ENCODE measurements at regions not wholly inside any gene's neighbourhood (a gene's known extent, or its start where the extent isn't known, plus 50 kb on each side); places are given as distances from the start of the nearest gene placed in this dataset.

GRCh38 chr10:110398419-110399105, 93.8 kb upstream of the SMNDC1 start:
- DNase-seq (ENCODE audit: low read depth) = no peak

- no peak for DNase-seq (ENCODE audit: low read depth)
Measured at GRCh38 chr10:110399106-110399964, 94.6 kb upstream of the SMNDC1 start.

GRCh38 chr10:110399965-110400933, 95.5 kb upstream of the SMNDC1 start:
- DNase-seq (ENCODE audit: low read depth) = no peak

GRCh38 chr10:110401401-110402076, 96.2 kb upstream of the DUSP5 start:
- DNase-seq (ENCODE audit: low read depth) = no peak

GRCh38 chr10:110402077-110402416, 95.7 kb upstream of the DUSP5 start:
- no peak for DNase-seq (ENCODE audit: low read depth)

DNA sequence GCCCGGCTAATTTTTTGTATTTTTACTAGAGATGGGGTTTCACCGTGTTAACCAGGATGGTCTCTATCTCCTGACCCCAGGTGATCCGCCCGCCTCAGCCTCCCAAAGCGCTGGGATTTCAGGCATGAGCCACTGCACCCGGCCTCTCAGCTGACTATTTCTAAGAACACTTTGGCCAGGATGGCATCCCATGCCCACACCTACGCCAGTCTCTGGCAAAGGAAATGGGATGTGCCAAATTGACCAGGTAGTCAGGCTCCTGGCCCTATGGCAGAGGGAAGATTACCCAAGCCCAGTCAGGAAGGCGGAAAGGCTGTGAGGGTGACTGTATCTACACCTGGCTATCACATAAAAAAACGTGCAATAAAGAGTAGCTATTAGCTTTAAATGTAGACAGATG, 94.1 kb upstream of the DUSP5 start:
- no peak for DNase-seq (ENCODE audit: low read depth)

- DNase-seq (ENCODE audit: low read depth) = no peak
Measured at GRCh38 chr10:110404413-110404812, 93.3 kb upstream of the DUSP5 start.

GRCh38 chr10:110404825-110405224, 92.9 kb upstream of the DUSP5 start:
- no peak for DNase-seq (ENCODE audit: low read depth)

- DNase-seq (ENCODE audit: low read depth) = no peak
Measured at GRCh38 chr10:110405380-110405779, 92.3 kb upstream of the DUSP5 start.

- DNase-seq (ENCODE audit: low read depth) = no peak
Measured at GRCh38 chr10:110407301-110408170, 90.2 kb upstream of the DUSP5 start.

- no peak for DNase-seq (ENCODE audit: low read depth)
Measured at GRCh38 chr10:110408203-110408871, 89.4 kb upstream of the DUSP5 start.

DNA sequence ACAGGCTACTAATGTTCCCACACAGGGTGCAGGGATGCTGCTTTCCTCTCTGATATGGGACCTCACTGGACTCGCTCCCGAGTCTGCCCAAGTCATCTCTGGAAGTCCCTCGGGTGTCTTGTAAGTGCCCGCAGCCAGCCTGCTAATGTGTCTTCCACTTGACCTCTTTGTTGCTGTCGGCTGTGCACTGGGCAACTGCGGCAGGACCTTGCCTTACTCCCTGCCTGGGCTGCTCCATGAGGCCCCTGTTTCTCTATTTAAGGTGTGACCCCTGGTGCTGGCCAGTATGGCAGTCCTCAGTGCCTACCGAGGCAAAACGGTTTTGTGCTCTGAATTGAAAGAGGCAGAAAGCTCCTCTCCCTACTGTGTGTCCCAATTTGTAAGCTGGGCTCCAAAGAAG, 88.8 kb upstream of the DUSP5 start:
- no peak for DNase-seq (ENCODE audit: low read depth)

DNA sequence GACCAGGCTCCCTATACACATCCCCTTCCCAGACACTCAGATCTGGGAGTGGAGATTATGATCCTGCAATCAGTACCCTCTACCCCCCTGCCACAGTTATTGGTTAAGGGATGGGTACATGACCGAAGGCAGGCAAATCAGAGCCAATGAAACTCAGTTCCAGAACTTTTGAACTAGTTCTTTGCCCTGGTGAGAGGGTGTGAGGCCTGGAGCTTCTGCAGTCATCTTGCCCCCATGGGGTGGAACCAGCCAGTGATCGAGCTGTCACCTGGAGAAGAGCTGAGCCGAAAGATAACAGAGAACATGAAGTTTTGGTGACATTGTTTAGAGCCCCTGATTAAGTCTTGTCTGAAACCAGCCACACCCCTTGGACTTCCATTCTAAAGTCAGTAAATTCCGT, 88.2 kb upstream of the DUSP5 start:
- DNase-seq (ENCODE audit: low read depth) = no peak

DNA sequence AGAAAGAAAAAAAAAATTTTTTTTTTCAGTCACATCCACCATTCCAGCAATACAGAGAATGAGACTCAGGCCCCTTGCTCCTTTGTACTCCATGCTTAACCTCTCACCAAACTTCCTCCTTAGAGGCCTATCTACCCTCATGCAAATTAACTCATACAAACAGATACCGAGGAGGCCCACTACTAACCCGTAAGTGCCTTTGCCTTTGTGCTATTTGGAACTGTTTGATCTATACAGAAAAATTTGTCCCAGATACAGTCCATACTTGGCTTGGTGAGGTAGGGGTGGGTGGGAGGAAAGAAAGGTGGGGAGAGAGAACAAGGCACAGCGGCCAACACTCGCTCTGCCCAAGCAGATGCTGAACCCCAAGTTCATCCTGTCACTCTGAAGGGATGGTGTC, 87.8 kb upstream of the DUSP5 start:
- DNase-seq (ENCODE audit: low read depth) = no peak

DNA sequence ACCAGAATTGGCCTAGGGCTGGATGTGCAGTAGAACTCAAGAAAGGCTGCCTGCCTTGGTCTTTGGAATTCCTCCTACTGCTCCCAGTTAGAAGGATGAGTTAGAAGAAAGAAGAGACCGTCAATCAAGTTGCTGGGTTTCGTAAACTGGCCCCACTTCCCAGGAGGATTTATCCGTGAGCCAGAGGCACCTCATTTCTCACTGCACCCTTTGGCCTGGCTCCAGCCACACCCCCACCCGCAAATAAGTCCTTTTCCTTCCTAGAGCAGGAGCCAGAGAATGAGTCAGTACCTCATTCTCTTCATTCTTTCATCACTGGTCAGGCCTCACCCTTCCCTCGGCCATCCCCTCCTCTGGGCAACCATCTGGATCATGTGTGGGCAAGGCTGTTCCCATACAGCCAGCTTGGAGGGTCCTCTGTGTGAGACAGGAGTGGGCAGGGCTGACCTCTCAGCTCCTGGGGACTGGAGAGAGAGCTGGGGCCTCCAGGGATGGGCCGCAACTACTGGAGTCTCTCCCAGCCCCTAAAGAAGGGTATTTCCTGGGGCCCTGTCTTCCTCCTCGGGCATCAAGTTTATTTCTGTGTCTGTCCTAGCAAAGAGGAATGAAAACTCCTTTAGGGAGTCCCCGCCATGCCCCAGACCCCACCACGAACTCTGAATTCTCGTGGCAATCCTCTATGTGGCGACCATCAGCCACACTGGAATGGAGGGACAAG, 87.2 kb upstream of the DUSP5 start:
- no peak for DNase-seq (ENCODE audit: low read depth)

DNA sequence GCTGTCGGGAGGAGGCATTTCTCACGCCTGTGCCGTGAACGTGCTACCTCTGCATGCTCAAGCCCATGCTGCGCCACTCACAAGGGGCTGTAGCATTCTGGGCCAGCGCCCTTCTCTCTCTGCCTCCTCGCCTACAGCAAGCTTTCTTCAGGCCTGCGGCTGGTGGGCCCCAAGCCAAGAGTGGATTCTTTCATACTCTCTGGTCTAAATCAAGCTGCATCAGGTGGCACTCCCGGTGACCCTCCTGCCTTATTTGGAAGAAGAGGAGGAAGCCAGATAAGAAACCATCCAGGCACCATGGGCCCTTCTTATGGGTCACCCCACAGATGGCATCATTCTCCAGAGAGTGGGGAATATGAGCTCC, 86.7 kb upstream of the DUSP5 start:
- no peak for DNase-seq (ENCODE audit: low read depth)

- no peak for DNase-seq (ENCODE audit: low read depth)
Measured at GRCh38 chr10:110413049-110413783, 84.5 kb upstream of the DUSP5 start.

DNA sequence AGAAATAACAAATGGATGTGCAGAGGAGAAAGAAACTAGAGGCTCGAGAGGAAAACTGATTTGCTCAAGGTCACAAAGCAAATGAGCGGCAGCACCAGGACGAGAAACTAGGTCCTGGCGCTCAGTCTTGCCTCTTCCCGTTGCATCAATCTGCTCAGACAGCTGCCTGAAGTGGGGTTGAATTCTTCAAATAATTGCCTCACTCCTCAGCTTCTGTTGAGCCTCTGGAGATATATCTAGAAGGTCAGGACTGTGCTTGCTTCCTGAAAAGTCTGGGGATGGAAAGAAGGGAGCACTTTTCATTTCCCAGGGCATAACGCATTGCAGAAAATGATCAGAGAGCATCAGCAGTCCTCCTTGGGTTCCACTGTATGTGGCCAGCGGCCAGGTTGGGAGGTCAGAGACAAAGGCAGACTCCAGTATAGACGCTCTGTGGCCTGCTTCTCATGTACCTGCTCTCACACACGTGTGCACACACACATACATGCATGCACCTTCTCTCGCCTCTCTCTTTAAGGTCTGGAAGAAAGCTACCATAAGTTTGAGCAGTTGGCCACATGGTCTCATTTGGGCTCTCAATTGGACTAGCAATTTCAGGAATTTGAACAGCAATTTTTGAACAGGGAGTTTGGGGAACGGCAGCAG, 83.7 kb upstream of the DUSP5 start:
- DNase-seq (ENCODE audit: low read depth) = no peak

Measured in stimulated activated CD8-positive, alpha-beta memory T cell treated with anti-CD3 and anti-CD28 coated beads, Interleukin-12 subunit alpha, Interleukin-12 subunit beta, amount 100 ng/mL, for 1 hour (primary cell).